Activated CD8-positive, alpha-beta memory T cell treated with anti-CD3 and anti-CD28 coated beads for 24 hours (primary cell): ENCODE measurements at regions not wholly inside any gene's neighbourhood (a gene's known extent, or its start where the extent isn't known, plus 50 kb on each side); places are given as distances from the start of the nearest gene placed in this dataset.

Experiments
- DNase-seq: peaks from one replicate; pipeline ENCODE4 v3.0.0-alpha.2; 2020

GRCh38 chr6:167392631-167393316 lies 67.9 kb downstream of the TTLL2 start:
- no peak for DNase-seq

DNA sequence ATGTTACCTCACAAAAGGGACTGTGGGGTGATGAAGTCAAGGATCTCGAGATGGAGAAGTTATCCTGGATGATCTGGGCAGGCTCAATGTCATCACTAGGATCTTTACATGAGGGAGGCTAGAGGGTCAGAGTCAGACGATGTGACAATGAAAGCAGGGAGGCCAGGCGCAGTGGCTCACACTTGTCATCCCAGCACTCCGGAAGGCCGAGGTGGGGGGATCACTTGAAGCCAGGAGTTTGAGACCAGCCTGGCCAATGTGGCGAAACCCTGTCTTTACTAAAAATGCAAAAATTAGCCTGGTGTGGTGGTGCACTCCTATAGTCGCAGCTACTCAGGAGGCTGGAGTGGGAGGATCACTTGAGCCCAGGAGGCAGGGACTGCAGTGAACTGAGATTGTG lies 68.8 kb downstream of the TTLL2 start:
- DNase-seq, result peak; percentile 42

DNA sequence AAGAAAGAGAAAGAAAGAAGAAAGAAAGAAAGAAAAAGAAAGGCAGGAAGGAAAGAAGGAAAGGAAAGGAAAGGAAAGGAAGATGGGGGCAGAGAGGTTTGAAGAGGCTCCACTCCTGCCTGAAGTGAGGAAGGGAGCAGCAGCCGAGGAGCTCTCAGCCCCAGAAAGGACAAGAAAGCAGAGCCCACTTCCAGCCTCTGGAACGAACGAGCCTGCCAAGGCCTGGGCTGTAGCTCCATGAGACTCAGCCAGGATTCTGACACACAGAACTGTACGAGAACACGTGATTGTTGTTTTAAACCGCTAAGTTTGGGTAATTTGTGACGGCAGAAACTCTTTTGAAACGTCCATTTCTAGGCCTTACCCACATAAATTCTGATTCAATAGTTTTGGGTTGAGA lies 69.5 kb downstream of the TTLL2 start:
- no peak for DNase-seq

DNA sequence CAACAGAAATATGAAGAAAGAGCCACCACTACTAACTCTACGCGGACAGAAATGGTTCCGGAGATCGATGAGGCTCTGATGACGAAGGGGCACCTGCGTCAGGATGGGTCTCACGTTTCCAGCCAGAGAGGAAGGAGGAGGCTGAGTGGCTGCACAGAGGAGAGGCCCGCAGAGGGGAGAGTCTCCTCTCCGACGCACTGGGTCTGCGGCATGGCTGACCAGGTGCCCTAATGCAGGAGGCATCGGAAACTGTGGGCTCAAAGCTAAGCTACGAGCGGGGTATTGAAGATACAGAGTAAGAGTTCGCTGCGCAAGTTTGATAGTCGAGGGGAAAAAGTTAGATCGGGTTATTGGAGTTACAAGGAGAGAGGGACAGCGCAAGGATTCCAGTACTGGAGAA lies 69.9 kb downstream of the TTLL2 start:
- no peak for DNase-seq

GRCh38 chr6:167396068-167396658 lies 71.3 kb downstream of the TTLL2 start:
- DNase-seq, result no peak

DNA sequence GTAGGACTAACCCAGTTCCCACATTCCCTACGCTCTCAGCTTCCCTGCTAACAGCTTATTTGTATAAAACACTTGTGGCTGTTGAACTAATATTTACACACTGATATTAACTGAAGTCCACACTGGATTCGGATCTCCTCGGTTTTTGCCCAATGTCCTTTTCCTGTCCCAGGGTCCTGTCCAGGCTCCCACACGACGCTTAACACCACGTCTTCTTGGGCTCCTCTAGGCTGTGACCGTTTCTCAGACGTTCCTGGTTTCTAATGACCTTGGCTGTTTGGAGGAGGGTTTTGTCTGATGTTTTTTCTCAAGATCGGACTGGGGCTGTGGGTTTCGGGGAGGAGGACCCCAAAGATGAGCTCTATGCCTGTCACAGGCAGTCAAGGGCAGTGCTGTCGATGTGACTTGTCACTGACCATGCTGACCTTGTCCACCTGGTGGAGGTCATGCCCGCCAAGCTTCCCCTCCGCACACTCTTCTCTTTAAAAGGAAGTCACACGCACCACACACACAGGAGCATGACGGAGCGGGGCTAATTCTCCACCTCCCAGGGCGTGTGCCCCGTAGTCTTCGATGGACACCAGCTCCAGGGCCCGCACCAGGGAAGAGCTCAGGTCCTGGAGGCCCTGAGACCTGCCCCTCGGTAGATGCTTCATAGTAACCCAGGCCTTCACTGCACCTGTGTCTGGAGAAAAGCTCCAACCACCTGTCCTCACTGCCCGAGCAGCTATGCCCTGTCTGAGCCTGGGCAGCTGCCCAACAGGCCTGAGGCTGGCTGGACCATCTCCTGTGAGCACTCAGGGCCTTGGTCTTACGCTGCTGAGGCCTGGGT lies 72.0 kb downstream of the TTLL2 start:
- DNase-seq, result peak; percentile 28

DNA sequence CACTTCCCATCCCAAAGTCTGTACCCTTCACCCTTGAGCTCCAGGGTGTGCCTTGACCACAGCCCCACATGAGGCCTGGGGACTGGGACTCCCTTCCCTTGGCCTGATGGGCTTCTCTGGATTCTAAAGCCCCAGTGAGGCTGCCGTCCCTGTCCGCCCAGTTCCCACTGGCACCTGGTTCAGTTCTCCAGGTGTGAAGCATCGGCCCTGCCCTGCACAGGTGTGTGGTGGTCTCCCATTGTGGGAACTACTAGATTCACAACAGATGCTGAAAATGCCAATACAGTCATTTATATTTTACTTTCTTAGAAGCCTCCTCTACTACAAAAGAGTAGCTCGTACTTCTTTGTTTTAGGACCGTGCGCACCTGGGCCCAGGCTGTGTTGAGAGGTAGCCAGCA lies 72.8 kb downstream of the TTLL2 start:
- peak; percentile 32 for DNase-seq

DNA sequence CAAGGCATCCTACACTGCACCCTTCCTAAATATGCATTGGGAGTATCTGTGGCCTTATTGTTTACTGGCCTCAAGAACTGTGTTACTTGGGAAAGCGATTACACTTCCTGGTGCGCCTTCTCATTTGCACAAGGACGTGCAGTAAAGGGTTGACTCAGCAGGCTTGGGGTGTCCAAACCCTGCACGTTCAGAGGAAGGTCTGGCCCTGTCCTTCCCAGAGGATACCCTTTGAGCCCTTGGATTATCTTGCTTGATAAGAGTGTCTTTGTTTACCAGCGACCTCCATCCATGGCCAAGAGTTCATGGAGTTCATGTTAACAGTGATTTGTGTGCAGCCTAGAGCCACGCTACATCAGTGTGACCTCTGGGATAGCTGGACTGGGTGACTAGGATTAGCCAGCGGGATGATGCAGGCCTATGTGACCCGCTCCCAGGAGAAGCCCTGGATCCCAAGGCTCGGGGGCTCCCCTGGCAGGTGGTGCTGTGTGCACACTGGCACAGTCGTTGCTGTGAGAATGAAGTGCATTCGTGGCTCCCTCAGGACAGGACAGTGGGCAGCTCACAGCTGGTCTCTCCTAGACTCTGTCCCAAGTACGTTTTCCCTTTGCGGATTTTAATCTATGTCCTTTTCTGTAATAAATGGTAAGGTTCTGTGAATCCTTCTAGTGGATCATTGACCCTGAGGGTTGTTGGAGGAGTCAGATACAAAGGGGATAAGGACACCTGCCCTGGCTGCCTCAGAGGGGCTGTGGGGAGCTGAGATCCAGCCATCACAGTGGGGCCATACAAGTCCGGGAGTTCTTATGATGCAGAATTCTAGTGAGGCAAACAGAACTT lies 73.5 kb downstream of the TTLL2 start:
- DNase-seq, result no peak

DNA sequence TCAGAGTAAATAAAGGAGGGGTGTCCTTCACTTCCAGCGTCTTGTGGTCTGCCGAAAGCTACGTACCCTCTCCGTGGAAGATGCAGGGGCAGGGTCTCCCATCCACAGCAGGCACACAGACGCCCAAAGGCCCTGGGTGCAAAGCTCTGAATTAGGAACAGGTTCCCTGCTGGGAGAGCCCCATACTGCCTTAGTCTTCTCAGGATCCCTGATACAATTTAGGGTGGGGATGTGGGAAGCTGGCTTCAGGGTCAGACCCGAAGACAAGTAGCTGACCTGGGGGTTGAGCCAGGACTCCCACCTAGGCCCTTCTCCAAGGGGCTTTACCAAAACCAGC lies 74.1 kb downstream of the TTLL2 start:
- DNase-seq, result peak; percentile 41

DNA sequence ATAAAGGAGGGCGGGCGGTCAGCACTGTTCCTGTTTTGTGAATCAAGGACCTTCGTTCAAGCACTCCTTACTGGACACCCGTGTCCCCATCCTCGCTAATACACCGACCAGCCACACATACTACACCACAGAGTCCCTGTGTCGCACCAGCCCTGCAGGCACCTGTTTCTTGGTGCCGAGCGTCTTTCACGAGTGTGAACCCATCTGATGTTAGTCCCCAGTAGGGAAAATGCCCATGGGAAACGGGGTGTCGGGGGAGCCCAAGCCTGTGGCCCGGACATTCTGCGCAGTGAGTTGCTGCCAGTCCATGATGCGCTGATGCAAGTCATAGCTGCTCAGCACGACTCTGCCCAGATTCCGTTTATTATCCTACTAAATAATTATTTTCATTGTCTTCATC lies 74.7 kb downstream of the TTLL2 start:
- DNase-seq, result peak; percentile 35

- peak; percentile 44 for DNase-seq
Observed at GRCh38 chr6:167400482-167401138, 75.7 kb downstream of the TTLL2 start.

DNA sequence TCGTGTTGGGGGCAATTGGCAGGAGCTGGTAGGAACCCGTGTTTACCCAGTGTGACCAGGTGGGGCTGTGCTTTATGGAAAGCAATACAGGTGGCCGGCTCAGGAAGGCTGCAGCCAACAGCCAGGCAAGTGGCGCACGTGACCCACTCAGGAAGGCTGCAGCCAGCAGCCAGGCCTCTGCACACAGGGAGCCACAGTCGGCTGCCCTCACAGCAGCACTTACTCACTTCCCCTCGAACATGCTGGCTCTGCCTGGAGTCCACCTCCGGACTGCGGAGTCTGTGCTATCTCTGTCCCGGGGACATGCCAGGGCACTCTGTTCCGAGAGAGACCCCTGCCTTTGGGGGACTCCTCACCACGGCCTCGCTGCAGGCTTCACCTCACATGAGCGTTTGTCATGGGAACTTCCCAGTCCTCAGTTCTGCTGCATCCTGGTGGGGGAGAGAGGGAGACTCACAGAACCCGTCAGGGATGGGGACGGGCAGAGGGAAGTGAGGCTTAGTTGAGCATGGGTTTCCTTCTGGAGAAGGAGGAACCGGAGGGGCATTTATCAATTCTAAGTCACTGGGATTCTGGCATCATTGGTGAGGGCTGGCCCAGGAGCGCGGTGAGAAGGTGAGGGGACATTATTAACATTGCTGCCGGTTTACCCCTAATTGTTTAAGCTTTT lies 76.8 kb downstream of the TTLL2 start:
- peak; percentile 42 for DNase-seq

DNA sequence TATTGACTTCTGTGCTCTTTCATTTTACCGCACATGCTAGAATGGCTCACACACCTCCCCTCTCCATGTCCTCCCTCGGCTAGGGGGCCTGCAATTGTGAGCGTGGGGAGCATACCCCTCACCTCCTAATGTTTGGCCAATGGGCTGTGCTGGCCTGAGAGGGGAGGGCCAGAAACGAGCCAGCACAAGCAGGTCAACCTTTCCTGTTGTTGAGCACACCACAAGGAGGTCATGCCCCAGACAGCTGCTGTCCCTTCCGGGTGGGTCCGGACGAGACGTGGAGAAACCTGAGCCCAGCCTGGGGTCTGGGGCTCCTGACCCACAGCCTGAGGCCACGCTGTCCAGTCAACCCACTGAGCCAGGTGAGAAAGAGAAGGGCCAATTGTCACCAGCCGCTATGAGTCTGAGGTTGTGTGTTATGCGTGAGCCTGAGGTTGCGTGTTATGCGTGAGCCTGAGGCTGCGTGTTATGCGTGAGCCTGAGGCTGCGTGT lies 77.4 kb downstream of the TTLL2 start:
- DNase-seq, result no peak

DNA sequence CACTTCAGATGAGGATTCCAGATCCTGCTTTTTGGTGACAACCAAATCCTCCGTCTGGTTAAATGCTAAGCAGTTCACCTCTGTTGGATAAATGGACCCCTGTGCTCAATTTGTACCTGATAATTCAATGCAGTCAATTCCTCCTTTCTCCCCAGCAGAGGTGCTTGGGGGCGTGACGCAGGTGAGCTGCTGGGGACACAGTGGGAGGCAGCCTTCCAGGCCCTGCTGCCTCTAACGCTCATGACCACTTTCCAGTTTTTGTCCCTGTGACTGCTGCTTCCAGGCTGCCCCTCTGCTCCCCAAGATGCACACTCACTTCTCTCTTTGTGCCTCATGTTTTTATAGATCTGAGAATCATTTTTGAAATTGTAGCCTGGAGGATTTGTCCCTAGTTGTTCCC lies 78.5 kb downstream of the TTLL2 start:
- DNase-seq, result no peak

- peak; percentile 48 for DNase-seq
Observed at GRCh38 chr6:167404385-167405049, 79.6 kb downstream of the TTLL2 start.

DNA sequence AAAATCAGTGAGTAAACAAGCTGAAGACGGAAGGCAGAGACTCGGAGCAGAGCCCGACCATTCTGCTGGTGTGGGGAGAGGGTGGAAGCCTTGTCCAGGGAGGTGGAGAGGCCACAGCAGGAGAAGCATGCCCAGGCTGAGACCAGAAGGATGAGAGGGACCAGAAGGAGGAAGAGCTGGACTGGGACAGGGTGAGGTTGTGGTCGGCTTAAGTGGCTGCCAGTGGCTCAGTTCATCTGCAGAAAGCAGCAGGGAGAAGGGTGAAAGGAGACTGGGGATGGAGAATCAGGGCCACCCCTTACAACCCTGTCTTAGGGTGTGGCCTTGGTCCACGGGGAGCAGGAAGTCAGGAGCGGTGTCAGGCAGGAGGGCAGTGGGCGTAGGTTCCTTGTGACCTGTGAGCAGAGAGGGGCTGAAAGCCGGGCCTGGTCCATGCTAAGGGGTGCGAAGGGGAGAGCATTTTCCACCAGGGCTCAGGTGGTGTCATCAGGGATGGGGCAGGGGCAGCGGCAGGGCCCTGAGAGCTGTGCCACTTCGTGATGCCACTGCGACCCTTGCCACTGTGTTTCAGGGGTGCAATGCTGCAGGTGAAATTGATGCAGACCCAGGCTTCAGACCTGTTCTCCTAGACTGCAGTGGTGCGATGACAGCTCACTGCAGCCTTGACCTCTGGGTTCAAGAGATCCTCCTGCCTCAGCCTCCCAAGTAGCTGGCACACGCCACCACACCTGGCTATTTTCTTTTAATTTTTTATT lies 81.1 kb downstream of the TTLL2 start:
- peak; percentile 38 for DNase-seq

- DNase-seq, result peak; percentile 33
Observed at GRCh38 chr6:167406533-167407238, 81.8 kb downstream of the TTLL2 start.

GRCh38 chr6:167407239-167408064 lies 82.6 kb downstream of the TTLL2 start:
- peak; percentile 38 for DNase-seq
